Fibroblast of lung (primary cell): ENCODE measurements at regions not wholly inside any gene's neighbourhood (a gene's known extent, or its start where the extent isn't known, plus 50 kb on each side); places are given as distances from the start of the nearest gene placed in this dataset.

Experiments
- DNase-seq, 2 donors: peaks; one replicate each; pipeline versions ENCODE4 v3.0.0 to v3.0.0-alpha.2; 2010; ENCODE audit warnings: low read depth in 2 of 2
- H2AFZ ChIP-seq: 2 replicates; pipeline ENCODE4 v1.5.1; 2012; ENCODE audit warnings: low read length, control low read depth, inconsistent platforms
- H3K27ac ChIP-seq: 2 replicates; pipeline ENCODE4 v1.5.1; 2011; ENCODE audit warnings: low read length, control low read depth; ENCODE audit not compliant: insufficient read depth
- H3K27me3 ChIP-seq: 2 replicates; pipeline ENCODE4 v1.5.1; 2011; ENCODE audit warnings: mild to moderate bottlenecking, low read length; ENCODE audit not compliant: control insufficient read depth, insufficient read depth
- H3K36me3 ChIP-seq: 2 replicates; pipeline ENCODE4 v1.5.1; 2011; ENCODE audit warnings: low read length; ENCODE audit not compliant: control insufficient read depth, insufficient read depth
- H3K4me1 ChIP-seq: 2 replicates; pipeline ENCODE4 v1.5.1; 2011; ENCODE audit warnings: low read length; ENCODE audit not compliant: control insufficient read depth, insufficient read depth; ENCODE audit errors: extremely low read depth
- H3K4me2 ChIP-seq: 2 replicates; pipeline ENCODE4 v1.5.1; 2011; ENCODE audit warnings: low read length, control low read depth; ENCODE audit not compliant: insufficient read depth; ENCODE audit errors: extremely low read depth
- H3K4me3 ChIP-seq, 4 experiments: fragments of 200-600 bp in 1 of 4; sonication (generic) in 1 of 4; replicated peaks in 1 of 4; 2 replicates each; pipeline ENCODE4 v1.5.1; 2011 to 2016; ENCODE audit warnings: low read length in 4 of 4, low read depth in 3 of 4, mild to moderate bottlenecking in 3 of 4, control low read depth in 2 of 4, inconsistent platforms in 1 of 4, mixed read lengths in 1 of 4; ENCODE audit not compliant: insufficient read depth in 1 of 4; ENCODE audit errors: control extremely low read depth in 1 of 4
- H3K79me2 ChIP-seq: 2 replicates; pipeline ENCODE4 v1.5.1; 2012; ENCODE audit warnings: mild to moderate bottlenecking, low read length, inconsistent platforms; ENCODE audit not compliant: control insufficient read depth, insufficient read depth
- H3K9ac ChIP-seq: 2 replicates; pipeline ENCODE4 v1.5.1; 2011; ENCODE audit warnings: mild to moderate bottlenecking, low read length, control low read depth; ENCODE audit not compliant: insufficient read depth
- H3K9me3 ChIP-seq: 2 replicates; pipeline ENCODE4 v1.5.1; 2012; ENCODE audit warnings: low read depth, low read length; ENCODE audit not compliant: control insufficient read depth, insufficient read depth
- H4K20me1 ChIP-seq: 2 replicates; pipeline ENCODE4 v1.5.1; 2011; ENCODE audit warnings: low read length; ENCODE audit not compliant: control insufficient read depth, insufficient read depth; ENCODE audit errors: extremely low read depth
- CTCF ChIP-seq, 2 donors: IDR thresholded peaks in 1 of 2; conservative IDR thresholded peaks in 1 of 2; 1 replicate in 1 of 2; 2 replicates in 1 of 2; pipeline ENCODE4 v1.5.1; 2011 to 2012; ENCODE audit warnings: low read length in 2 of 2, control low read depth in 1 of 2, inconsistent platforms in 1 of 2, low read depth in 1 of 2, mild to moderate bottlenecking in 1 of 2
- EZH2 ChIP-seq: IDR thresholded peaks from 2 replicates; pipeline ENCODE4 v1.5.1; 2012; ENCODE audit warnings: low read length, control low read depth, mild to moderate bottlenecking; ENCODE audit errors: missing control alignments

GRCh38 chr1:232149287-232150201 lies 480.4 kb downstream of the SIPA1L2 start:
- TF ChIP-seq CTCF (conservative IDR thresholded peaks at IDR 0.05 in 1 of 2, IDR thresholded peaks at IDR 0.05 in 1 of 2; ENCODE audit: low read depth in 1 of 2, low read length in 2 of 2) = no peak
- no peak overlapping the region for H2AFZ ChIP-seq
- H3K79me2 ChIP-seq = no peaks in the 10 kb centered on the region
- no peaks in the 10 kb centered on the region for H3K4me1 ChIP-seq
- H3K4me3 ChIP-seq = peak overlapping the region in 1 of 4 experiments; percentile 23
- no peak overlapping the region for H3K9ac ChIP-seq
- H3K27ac ChIP-seq = no peak overlapping the region
- no peaks in the 10 kb centered on the region for H4K20me1 ChIP-seq
- H3K9me3 ChIP-seq = no peaks in the 10 kb centered on the region
- H3K27me3 ChIP-seq = no peaks in the 10 kb centered on the region
- DNase-seq = peak; percentile 64 to 78
- H3K4me2 ChIP-seq = no peak overlapping the region
- H3K36me3 ChIP-seq = no peaks in the 10 kb centered on the region

GRCh38 chr1:232147215-232147614 lies 482.7 kb downstream of the SIPA1L2 start:
- Histone ChIP-seq H2AFZ (no peak overlapping the region), H3K27me3 (no peaks in the 10 kb centered on the region), H3K36me3 (no peaks in the 10 kb centered on the region), H3K4me3 (no peak overlapping the region), H3K4me2 (no peak overlapping the region), H3K9ac (no peak overlapping the region), H3K79me2 (no peaks in the 10 kb centered on the region), H3K27ac (no peak overlapping the region), H3K9me3 (no peaks in the 10 kb centered on the region), H3K4me1 (peaks cover 3% of the 10 kb centered on the region), H4K20me1 (no peaks in the 10 kb centered on the region)
- no peak for TF ChIP-seq CTCF (conservative IDR thresholded peaks at IDR 0.05 in 1 of 2, IDR thresholded peaks at IDR 0.05 in 1 of 2; ENCODE audit: low read depth in 1 of 2, low read length in 2 of 2)
- TF ChIP-seq EZH2 = no peak
- no peak for DNase-seq

- no peak for DNase-seq
- no peaks in the 10 kb centered on the region for H3K27me3 ChIP-seq
- no peaks in the 10 kb centered on the region for H3K79me2 ChIP-seq
- no peak overlapping the region for H3K4me3 ChIP-seq
- no peaks in the 10 kb centered on the region for H3K9me3 ChIP-seq
- no peak overlapping the region for H3K4me2 ChIP-seq
- H3K9ac ChIP-seq = no peak overlapping the region
- no peaks in the 10 kb centered on the region for H3K36me3 ChIP-seq
- H3K27ac ChIP-seq = no peak overlapping the region
- H4K20me1 ChIP-seq = no peaks in the 10 kb centered on the region
- peaks cover 3% of the 10 kb centered on the region for H3K4me1 ChIP-seq
- no peak overlapping the region for H2AFZ ChIP-seq
- no peak for TF ChIP-seq CTCF (conservative IDR thresholded peaks at IDR 0.05 in 1 of 2, IDR thresholded peaks at IDR 0.05 in 1 of 2; ENCODE audit: low read depth in 1 of 2, low read length in 2 of 2)
- no peak for TF ChIP-seq EZH2
These were observed 483.4 kb downstream of the SIPA1L2 start for GRCh38 chr1:232146514-232146913.
